ENCODE measurements at regions not wholly inside any gene's neighbourhood (a gene's known extent, or its start where the extent isn't known, plus 50 kb on each side); places are given as distances from the start of the nearest gene placed in this dataset.

DNA sequence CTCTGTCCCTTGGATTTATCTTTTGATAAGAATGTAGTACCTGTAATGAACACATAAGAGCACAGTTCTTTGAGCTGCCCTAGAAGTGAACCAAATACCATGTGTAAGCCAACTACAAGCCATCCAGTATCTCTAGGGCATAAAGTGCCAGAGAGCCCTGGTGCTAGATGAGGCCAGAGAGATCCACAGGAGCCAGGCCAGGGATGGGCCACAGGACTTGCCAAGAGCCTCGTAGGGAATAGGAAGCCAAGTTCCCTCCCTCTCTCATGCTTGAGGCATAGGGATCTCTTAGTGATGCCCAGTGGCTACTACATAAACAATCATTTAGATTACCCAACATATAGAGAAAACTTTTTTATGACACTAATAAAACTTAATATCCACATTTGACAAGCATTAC is 64.8 kb upstream of the FAR1 start:
- TF ChIP-seq, protein P1, sequence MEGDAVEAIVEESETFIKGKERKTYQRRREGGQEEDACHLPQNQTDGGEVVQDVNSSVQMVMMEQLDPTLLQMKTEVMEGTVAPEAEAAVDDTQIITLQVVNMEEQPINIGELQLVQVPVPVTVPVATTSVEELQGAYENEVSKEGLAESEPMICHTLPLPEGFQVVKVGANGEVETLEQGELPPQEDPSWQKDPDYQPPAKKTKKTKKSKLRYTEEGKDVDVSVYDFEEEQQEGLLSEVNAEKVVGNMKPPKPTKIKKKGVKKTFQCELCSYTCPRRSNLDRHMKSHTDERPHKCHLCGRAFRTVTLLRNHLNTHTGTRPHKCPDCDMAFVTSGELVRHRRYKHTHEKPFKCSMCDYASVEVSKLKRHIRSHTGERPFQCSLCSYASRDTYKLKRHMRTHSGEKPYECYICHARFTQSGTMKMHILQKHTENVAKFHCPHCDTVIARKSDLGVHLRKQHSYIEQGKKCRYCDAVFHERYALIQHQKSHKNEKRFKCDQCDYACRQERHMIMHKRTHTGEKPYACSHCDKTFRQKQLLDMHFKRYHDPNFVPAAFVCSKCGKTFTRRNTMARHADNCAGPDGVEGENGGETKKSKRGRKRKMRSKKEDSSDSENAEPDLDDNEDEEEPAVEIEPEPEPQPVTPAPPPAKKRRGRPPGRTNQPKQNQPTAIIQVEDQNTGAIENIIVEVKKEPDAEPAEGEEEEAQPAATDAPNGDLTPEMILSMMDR (IDR thresholded peaks at IDR 0.05 in 2 of 3, conservative IDR thresholded peaks at IDR 0.05 in 1 of 3; ENCODE audit: control insufficient read depth in 2 of 3, extremely low read depth in 1 of 3, insufficient read depth in 1 of 3, low read depth in 3 of 3, low read length in 3 of 3) = no peak
- TF ChIP-seq TBL1XR1 (IDR thresholded peaks at IDR 0.05; ENCODE audit: low read depth, low read length) = no peak
- TF ChIP-seq TCF7 (IDR thresholded peaks at IDR 0.05; ENCODE audit: borderline replicate concordance) = no peak
- TF ChIP-seq BHLHE40 (IDR thresholded peaks at IDR 0.05; ENCODE audit: borderline replicate concordance in 1 of 2, low read depth in 2 of 2, low read length in 1 of 2) = no peak
- no peak for TF ChIP-seq GABPA (IDR thresholded peaks at IDR 0.05; ENCODE audit: low read depth)
- TF ChIP-seq MTA2 (IDR thresholded peaks at IDR 0.05; ENCODE audit: low read depth) = no peak
- TF ChIP-seq TAF1 (IDR thresholded peaks at IDR 0.05; ENCODE audit: borderline replicate concordance, low read depth, low read length) = no peak
- TF ChIP-seq POLR2A (IDR thresholded peaks at IDR 0.05; ENCODE audit: low read depth, low read length) = no peak
- no peak for TF ChIP-seq RBBP5 (conservative IDR thresholded peaks at IDR 0.05)
- no peak for TF ChIP-seq RCOR1 (conservative IDR thresholded peaks at IDR 0.05; ENCODE audit: low read depth, low read length)
- no peak for TF ChIP-seq MXI1 (IDR thresholded peaks at IDR 0.05; ENCODE audit: low read depth, low read length)
